HG03066 (cell line): ENCODE measurements at regions not wholly inside any gene's neighbourhood (a gene's known extent, or its start where the extent isn't known, plus 50 kb on each side); places are given as distances from the start of the nearest gene placed in this dataset.
"Not testable (repeated sequence)": the region's sequence is repeated elsewhere in the genome, so short reads cannot be mapped to it uniquely, and the experiment has no call there.

Experiments used
- ATAC-seq: cut with Tn5 transposase; IDR thresholded peaks from one replicate; pipeline ENCODE4 v1.9.1; 2021; ENCODE audit warnings: low read depth; ENCODE audit not compliant: unreplicated experiment

DNA sequence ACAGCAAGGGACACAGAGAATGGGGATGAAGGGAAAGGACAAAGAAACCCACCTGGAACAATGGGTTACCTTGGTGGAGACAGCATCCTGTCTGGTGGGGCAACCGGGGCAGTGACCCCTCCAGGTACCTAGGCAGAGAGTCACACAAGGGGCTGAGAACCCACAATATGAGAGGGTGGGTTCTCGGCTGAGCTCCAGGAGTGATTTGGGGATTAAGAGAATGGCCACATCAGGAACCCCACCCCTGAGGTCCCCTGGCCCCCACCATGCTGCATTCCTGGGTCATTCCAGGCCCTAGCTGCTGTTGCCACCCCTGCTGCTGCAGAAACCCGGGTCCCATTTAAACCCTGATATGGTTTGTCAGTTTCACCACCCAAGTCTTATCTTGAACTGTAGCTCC, 172.3 kb downstream of the RTP5 start:
- ATAC-seq = no peak

- no peak for ATAC-seq
Observed at GRCh38 chr2:242043538-242044312, 174.2 kb downstream of the RTP5 start.

DNA sequence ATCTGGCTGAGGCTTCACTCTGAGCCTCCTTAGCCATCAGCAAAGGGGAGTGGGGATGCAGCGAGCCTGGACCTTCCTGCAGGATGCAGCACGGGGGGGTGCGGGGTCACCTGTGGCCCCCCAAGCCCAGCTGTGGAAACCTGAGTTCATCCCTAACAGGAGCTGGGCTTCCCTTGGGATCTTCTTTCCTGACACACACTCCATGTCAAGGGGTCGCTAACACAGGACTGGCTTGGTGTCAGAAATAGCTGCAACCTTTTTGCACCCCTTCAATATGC, 174.7 kb downstream of the RTP5 start:
- no peak for ATAC-seq

GRCh38 chr2:242045596-242046144, 176.1 kb downstream of the RTP5 start:
- not testable (repeated sequence) for ATAC-seq

- no peak for ATAC-seq
Observed at GRCh38 chr2:242046206-242046826, 176.8 kb downstream of the RTP5 start.

DNA sequence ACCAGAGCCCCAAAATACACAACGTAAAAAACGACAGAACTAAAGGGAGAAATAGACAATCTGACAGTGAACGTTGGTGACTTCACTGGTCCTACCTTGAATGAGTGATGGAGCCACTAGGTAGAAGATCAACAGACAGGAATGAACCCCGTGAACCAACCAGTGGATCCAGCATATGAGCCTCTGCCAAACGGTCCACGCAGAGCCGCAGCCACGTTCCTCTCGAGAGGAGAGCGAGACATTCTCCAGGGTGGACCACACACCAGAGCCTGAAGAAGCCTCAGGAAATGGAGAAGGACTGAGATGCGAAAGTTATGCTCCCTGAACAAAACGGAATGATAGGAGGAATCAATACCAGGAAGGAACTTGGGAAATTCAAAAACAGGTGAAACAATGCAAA, 178.4 kb downstream of the RTP5 start:
- ATAC-seq = no peak

DNA sequence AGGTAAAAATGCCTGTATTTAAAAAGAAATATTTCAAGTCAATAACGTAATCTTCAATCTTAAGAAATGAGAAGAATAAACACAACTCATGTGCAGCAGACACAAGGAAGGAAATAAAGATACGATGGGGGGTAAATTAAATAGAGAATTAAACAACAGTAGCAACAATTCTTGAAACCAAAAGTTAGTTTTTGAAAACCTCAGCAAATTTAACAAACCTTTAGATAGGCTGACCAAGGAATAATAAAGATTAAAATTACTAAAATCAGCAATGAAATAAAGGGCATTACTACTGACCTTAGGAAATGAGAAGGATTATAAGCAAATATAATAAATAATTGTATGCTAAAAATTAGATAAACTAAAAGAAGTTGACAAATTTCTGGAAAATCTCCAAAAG, 178.9 kb downstream of the RTP5 start:
- no peak for ATAC-seq

DNA sequence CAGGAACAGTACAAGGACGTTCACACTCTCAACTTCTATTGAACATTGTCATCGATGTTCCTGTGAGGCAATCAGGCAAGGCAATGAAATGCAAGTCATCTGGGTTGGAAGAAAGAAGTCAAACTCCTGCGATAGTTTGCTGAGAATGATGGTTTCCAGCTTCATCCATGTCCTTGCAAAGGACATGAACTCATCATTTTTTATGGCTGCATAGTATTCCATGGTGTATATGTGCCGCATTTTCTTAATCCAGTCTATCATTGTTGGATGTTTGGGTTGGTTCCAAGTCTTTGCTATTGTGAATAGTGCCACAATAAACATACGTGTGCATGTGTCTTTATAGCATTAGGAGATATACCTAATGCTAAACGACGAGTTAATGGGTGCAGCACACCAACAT, 180.0 kb downstream of the RTP5 start:
- not testable (repeated sequence) for ATAC-seq

DNA sequence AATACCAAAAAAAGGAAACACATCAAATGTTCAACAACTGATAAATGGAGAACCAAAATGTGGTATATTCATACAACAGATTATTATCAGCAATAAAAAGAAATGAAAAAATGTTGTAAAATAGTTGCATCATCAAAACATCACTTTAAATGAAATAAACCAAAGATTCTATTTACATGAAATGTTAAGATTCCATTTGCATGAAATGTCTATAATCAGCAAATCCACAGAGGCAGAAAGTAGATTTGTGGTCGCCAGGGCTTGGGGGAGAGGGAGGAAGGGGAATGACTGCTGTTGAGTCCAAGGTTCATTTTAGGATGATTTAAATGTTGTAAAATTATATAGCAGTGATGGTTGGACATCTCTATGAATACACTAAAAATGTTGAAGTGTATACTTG, 181.9 kb downstream of the RTP5 start:
- ATAC-seq = no peak

GRCh38 chr2:242052421-242052820, 182.9 kb downstream of the RTP5 start:
- no peak for ATAC-seq

- ATAC-seq = no peak
Observed at GRCh38 chr2:242053921-242054320, 184.4 kb downstream of the RTP5 start.

- no peak for ATAC-seq
Observed at GRCh38 chr2:242054406-242054805, 184.9 kb downstream of the RTP5 start.

DNA sequence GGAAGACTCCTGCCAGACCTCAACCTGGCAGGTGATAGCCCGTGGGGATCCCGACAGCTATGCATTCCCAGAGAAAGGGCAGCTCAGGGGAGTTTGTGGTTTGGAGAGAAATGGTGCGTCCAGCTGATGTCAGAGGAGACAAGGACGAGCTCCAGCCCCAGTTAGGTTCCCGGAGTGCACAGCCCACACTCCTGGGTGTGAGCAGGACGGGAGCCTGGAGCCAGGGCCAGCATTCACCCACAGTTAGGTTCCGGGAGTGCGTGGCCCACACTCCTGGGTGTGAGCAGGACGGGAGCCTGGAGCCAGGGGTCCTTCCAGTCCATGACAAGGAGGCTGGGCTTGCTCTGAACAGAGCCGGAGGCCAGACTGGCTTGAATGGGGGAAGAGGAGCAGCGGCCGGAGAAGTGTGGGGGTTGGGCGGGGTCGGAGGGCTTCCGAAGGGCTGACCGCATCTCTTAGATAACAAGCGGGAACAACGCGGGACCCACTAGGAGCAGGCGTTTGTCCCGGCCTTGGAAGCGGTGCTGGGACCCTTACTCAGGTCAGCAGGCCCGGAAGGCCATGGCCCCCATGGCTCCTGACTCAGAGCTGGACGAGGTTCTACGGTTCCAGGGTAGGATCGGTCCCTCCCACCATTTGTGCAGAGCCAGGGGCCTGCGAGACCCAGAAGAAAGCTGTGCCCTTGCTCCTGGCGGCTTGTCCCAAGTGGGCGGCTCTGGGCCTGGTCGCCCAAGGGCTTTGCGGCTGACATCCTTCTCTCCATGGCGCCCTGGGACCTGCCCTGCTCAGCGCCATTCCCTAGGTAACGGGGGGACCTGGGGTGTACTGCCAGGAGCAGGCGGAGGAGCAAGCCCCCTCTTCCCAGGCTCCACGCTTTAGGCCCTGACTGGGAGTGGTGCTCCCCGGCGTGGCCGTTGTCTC, 185.6 kb downstream of the RTP5 start:
- ATAC-seq = no peak

DNA sequence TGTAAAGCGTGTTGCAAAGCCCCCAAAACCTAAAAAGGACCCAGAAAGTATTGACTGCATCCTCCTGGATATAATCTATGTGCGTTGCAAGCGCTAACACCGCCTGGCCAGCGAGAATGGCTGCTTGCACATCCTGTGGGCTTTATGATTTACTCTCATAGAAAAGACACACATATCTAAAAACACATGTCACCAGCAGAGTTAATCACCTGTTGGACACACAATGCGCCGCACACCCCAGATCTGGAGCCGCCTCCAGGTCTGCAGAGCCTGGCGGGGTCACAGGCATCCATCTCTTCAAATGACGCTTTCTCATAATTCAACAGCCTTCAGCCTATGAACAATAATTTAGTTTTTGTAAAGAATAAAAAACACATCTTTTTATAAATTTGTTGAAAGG, 186.5 kb downstream of the RTP5 start:
- no peak for ATAC-seq

DNA sequence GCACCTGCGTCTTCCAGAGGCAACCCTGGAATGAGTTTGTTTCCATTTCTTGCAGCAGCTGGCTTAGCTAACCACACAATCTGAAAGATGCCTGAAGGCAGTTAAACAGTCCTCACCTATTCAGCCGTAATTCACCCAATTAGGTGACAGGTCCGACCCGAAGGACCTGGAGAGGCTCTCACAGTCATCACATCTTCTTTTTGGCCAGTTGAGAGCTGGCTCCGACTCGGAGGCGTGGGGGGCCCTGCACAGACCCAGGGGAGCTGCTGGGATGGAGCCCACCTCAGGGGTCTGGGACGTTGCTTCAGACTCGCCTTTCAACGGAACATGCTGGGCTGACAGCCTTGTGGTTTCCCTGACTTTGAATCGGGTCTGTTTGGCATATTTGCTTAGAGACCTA, 187.3 kb downstream of the RTP5 start:
- no peak for ATAC-seq

GRCh38 chr2:242057379-242058040, 188.0 kb downstream of the RTP5 start:
- ATAC-seq = no peak

DNA sequence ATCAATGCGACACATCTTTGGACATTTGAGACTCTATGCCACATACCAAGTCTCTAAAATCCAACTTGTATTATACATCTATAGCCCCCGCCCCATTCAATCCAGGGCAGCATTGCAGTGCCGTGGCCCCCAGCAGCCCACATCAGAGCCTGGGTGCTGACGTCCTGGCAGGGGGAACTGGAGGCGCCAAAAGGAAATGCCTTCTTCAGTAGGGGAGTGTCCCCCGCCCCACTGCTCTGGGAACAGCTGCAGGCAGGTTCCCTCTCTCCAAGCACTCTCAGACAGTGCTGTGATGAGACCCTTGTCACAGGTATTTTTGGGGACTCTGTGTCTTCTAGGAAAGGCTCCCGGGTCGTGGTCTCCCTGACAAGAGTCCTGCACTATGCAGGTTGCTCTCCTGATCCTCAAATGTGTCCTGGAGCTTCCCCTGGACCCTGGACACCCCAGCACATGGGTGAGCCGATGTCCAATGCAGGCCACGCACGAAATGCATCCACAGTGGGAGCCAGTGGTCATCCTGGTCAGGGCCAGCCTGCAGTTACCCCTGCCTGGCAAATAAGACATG, 188.7 kb downstream of the RTP5 start:
- ATAC-seq = no peak

DNA sequence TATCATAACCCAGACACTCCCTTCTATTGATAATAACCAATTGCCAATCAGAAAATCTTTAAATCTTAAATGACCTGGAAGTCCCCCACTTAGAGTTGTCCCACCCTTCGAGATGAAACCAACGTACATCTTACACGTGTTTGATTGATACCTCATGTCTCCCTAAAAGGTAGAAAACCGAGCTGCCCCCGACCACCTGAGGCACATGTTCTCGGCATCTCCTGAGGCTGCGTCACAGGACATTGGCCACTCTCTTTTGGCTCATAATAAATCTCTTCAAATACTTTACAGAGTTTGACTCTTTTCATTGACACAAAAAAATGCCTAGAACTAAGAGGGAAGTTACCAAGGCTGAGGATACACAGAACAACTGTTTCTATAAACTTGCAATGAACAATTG, 190.0 kb downstream of the RTP5 start:
- ATAC-seq = no peak

GRCh38 chr2:242060212-242060835, 190.8 kb downstream of the RTP5 start:
- ATAC-seq = no peak

- not testable (repeated sequence) for ATAC-seq
Observed at GRCh38 chr2:242061930-242062329, 192.4 kb downstream of the RTP5 start.
